Kidney (tissue), 13 donors: ENCODE measurements at regions not wholly inside any gene's neighbourhood (a gene's known extent, or its start where the extent isn't known, plus 50 kb on each side); places are given as distances from the start of the nearest gene placed in this dataset.

Experiments used
- DNase-seq, 5 donors: peaks; one replicate each; pipeline ENCODE4 v3.0.0-alpha.2; 2013 to 2020
- FAIRE-seq: peaks from 2 replicates; lab custom pipeline; 2012; peaks lifted over from hg19 to GRCh38; lab: Jason Lieb, UNC
- H3K27ac ChIP-seq, 2 donors: one replicate each; pipeline ENCODE4 v1.7.0; 2013; ENCODE audit warnings: low read depth in 2 of 2, low read length in 2 of 2, inconsistent platforms in 1 of 2
- H3K27me3 ChIP-seq: one replicate; pipeline ENCODE4 v1.7.1; 2013; ENCODE audit warnings: low read length, inconsistent platforms; ENCODE audit not compliant: control insufficient read depth, insufficient read depth
- H3K36me3 ChIP-seq, 3 donors: one replicate each; pipeline versions ENCODE4 v1.7.0 to v1.7.1; 2013; ENCODE audit warnings: low read length in 3 of 3, control low read depth in 1 of 3, inconsistent platforms in 1 of 3; ENCODE audit not compliant: insufficient read depth in 3 of 3, control insufficient read depth in 2 of 3
- H3K4me1 ChIP-seq, 3 donors: one replicate each; pipeline versions ENCODE4 v1.7.0 to v1.7.1; 2013; ENCODE audit warnings: low read length in 3 of 3, inconsistent platforms in 1 of 3, low read depth in 1 of 3; ENCODE audit not compliant: control insufficient read depth in 2 of 3, insufficient read depth in 2 of 3
- H3K4me3 ChIP-seq, 3 donors: one replicate each; pipeline versions ENCODE4 v1.7.0 to v1.8.1; 2013; ENCODE audit warnings: low read length in 3 of 3, control low read depth in 1 of 3, inconsistent platforms in 1 of 3
- H3K9ac ChIP-seq, 3 donors: one replicate each; pipeline versions ENCODE4 v1.7.0 to v1.7.1; 2013; ENCODE audit warnings: low read length in 3 of 3, control low read depth in 1 of 3, inconsistent platforms in 1 of 3
- H3K9me3 ChIP-seq, 3 donors: one replicate each; pipeline versions ENCODE4 v1.7.0 to v1.7.1; 2013; ENCODE audit warnings: low read length in 3 of 3, control low read depth in 1 of 3, inconsistent platforms in 1 of 3; ENCODE audit not compliant: control insufficient read depth in 2 of 3, insufficient read depth in 1 of 3
- CTCF ChIP-seq: IDR thresholded peaks from 3 replicates; pipeline ENCODE4 v1.5.1; 2012; ENCODE audit warnings: mild to moderate bottlenecking, moderate library complexity, borderline replicate concordance; ENCODE audit not compliant: insufficient read depth; ENCODE audit errors: extremely low read depth
- intact Hi-C: fragments of 100-400 bp; cut with DNase I; formaldehyde crosslinking; loops from one replicate; pipeline ENCODE4 v1.11.1; 2022
- donor health status: control.
- donor health status: control.
- donor health status: control.
- donor health status: control.
- donor health status: control.
- donor health status: DM: yes; HTN: yes; CAD: no.
- donor health status: Normal renal cell carcinoma (clear cell type).

- no peaks in the 10 kb centered on the region for H3K27me3 ChIP-seq
- no peak overlapping the region for H3K27ac ChIP-seq
- TF ChIP-seq CTCF: no peak
- no peak overlapping the region for H3K4me3 ChIP-seq
- H3K4me1 ChIP-seq: no peaks in the 10 kb centered on the region
- H3K9ac ChIP-seq: no peak overlapping the region
- DNase-seq: no peak
- no peaks in the 10 kb centered on the region for H3K9me3 ChIP-seq
- no peak for FAIRE-seq
- intact Hi-C loops: no loop called here
- no peaks in the 10 kb centered on the region for H3K36me3 ChIP-seq
These were observed 143.9 kb downstream of the ESM1 start for GRCh38 chr5:54841481-54841880.

GRCh38 chr5:54838843-54839242, 146.6 kb downstream of the ESM1 start:
- TF ChIP-seq CTCF: no peak
- H3K9me3 ChIP-seq: no peaks in the 10 kb centered on the region
- H3K27me3 ChIP-seq: no peaks in the 10 kb centered on the region
- H3K36me3 ChIP-seq: no peaks in the 10 kb centered on the region
- DNase-seq (no peak), FAIRE-seq (no peak)
- intact Hi-C loops: no loop called here
- no peak overlapping the region for H3K4me3 ChIP-seq
- H3K27ac ChIP-seq: no peak overlapping the region
- no peaks in the 10 kb centered on the region for H3K4me1 ChIP-seq
- no peak overlapping the region for H3K9ac ChIP-seq

- intact Hi-C loops: no loop called here
- TF ChIP-seq CTCF: no peak
- FAIRE-seq: no peak
- DNase-seq: no peak
- Histone ChIP-seq H3K4me1 (no peaks in the 10 kb centered on the region), H3K27me3 (no peaks in the 10 kb centered on the region), H3K9ac (no peak overlapping the region), H3K36me3 (no peaks in the 10 kb centered on the region), H3K4me3 (no peak overlapping the region), H3K9me3 (no peaks in the 10 kb centered on the region), H3K27ac (no peak overlapping the region)
These were observed 147.4 kb downstream of the ESM1 start for GRCh38 chr5:54837981-54838380.

GRCh38 chr5:54837093-54837492, 148.3 kb downstream of the ESM1 start:
- no peaks in the 10 kb centered on the region for H3K4me1 ChIP-seq
- H3K36me3 ChIP-seq: no peaks in the 10 kb centered on the region
- H3K4me3 ChIP-seq: no peak overlapping the region
- FAIRE-seq: no peak
- H3K9me3 ChIP-seq: no peaks in the 10 kb centered on the region
- TF ChIP-seq CTCF: no peak
- H3K27me3 ChIP-seq: no peaks in the 10 kb centered on the region
- intact Hi-C loops: no loop called here
- no peak overlapping the region for H3K27ac ChIP-seq
- H3K9ac ChIP-seq: no peak overlapping the region
- no peak for DNase-seq
